ENCODE measurements at regions not wholly inside any gene's neighbourhood (a gene's known extent, or its start where the extent isn't known, plus 50 kb on each side); places are given as distances from the start of the nearest gene placed in this dataset.
"Not testable (repeated sequence)": the region's sequence is repeated elsewhere in the genome, so short reads cannot be mapped to it uniquely, and the experiment has no call there.

DNA sequence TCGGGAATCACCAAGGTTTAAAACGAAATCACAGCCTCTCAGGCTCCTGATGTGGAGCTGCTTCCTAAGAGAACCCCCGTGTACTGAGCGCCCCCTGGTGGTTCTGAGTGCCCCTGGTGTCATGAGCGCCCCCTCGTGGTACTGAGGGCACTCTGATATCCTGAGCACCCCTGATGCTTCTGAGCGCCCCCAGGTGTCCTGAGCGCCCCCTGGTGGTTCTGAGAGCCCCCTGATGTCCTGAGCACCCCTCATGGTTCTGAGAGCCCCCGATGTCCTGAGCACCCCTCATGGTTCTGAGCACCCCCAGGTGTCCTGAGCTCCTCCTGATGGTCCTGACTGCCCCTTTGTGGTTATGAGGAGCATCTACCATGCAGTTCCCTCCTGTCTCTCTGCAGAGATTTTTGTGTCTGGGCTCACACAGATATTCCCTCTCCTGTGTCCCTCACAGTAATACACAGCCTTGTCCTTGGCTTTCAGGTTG lies 1092.1 kb downstream of the TMEM121 start:
- not testable (repeated sequence) for DNase-seq

DNA sequence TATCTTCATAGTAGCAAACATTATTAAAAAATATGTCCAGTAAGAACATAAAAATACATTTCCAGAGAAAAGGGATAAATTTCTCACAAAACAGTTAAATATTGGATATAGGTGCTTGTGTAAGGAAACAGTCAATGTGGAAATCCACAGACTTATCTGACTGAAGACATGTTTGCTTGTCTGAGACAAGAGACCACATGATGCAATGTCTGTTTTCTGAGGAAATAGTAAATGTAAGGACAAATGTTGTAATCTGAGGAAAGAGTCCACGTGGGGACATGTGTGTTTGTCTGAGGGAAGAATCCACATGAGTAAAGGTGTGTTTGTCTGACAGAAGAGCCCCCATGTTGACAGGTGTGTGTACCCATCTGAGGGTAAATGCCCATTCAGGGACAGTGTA lies 1093.2 kb downstream of the TMEM121 start:
- DNase-seq: no peak

DNA sequence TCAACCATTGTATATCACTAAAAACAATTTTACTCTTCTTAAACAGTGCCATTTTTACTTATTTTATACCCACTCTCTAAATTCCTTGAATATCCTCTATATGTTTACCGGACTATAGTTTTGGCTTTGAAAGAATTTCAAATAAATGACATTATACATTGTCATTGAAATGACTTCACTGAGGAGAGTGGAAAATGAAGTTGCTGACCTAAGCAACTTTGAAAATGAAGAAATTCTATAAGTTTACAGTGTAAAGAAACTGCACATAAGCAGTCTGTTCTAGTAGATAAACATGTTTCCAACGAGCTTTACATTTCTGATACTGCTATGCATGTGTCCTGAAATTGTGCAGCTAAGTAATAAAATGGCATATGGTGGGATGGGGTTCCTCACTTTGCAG lies 1094.0 kb downstream of the TMEM121 start:
- DNase-seq: no peak

DNA sequence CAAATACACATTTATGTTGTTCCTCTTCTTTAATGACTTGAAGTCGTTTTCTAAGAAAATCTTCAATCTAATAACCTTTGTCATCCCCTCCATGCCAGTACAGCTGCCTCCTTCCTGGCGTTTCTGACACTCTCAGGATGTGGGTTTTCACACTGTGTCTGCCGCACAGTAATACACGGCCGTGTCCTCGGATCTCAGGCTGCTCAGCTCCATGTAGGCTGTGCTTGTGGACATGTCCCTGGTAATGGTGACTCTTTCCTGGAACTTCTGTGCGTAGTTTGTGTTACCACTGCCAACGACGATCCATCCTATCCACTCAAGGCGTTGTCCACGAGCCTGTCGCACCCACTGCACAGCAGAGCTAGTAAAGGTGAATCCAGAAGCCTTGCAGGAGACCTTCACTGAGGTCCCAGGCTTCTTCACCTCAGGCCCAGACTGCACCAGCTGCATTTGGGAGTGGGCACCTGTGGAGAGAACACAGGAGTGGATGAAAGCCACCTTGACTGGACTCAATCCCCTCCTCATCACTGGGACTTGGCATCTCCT lies 1095.9 kb downstream of the TMEM121 start:
- no peak for DNase-seq

DNA sequence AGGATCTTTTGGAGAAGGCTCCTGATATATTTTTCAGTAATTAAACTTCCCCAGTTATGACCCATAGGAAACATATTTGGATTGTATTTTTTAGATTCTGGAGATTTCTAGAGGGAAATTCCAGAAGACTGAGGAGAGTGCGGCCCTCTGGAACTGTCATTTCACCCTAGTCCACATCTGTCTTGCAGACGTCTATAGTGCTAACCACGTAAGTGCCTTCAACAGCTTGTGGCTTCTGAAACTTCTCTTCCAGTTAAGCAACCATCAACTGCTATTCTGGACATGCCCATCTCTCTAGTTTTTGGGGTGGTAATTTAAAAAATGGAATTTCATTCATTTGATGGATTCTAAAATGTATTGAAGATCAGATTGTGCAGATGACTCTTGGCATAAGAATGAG lies 1098.8 kb downstream of the TMEM121 start:
- DNase-seq: no peak

DNA sequence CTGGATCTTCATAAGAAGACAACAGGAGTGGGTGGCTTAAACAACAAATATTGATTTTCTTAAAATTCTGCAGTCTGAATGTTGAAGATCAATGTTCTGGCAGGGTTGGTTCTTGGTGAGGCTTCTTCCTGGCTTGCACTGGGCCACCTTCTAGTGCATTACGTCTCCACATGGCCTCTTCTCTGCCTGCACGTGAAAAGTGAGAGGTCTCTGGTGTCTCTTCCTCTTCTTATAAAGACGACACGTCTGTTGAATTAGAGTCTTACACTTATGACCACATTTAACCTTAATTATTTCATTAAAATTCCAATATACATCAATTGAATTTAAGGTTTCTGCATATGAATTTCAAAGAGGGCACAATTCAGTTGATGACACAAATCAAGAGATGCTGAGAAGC lies 1100.1 kb downstream of the TMEM121 start:
- not testable (repeated sequence) for DNase-seq

DNA sequence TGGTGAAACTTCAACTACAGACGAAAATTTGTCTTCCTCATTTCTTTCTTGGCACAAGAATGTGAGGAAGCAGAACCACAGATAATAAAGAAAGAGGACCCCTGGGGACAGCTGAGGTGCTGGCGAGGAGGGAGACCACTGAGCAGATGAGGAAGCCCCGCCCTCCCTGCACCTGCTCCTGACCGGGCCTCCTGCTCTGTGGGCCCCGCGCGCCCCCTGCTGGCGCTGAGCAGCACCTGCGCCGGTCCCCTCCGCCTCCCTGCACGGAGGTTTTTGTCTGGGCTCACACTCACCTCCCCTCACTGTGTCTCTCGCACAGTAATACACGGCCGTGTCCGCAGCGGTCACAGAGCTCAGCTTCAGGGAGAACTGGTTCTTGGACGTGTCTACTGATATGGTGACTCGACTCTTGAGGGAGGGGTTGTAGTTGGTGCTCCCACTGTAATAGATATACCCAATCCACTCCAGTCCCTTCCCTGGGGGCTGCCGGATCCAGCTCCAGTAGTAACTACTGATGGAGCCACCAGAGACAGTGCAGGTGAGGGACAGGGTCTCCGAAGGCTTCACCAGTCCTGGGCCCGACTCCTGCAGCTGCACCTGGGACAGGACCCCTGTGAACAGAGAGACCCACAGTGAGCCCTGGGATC lies 1100.7 kb downstream of the TMEM121 start:
- DNase-seq: not testable (repeated sequence)

DNA sequence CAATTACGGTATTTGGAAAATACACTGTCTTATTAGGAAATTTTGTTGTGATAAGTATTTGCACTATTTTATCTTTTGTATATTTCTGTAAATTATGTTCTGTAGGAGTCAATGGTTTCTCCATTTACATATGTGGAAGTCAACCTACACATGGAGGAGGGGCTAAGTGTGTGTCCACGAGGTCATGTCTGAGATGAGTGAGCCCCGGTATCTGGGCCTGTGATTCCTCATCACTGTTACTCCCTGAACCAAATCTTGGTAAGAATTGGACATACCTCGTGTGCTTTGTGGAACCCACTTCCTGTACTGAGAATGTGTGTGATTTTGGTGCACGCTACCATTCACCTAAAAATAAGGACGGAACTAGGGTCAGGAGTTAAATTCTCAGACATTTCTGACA lies 1105.5 kb downstream of the TMEM121 start:
- DNase-seq: no peak

DNA sequence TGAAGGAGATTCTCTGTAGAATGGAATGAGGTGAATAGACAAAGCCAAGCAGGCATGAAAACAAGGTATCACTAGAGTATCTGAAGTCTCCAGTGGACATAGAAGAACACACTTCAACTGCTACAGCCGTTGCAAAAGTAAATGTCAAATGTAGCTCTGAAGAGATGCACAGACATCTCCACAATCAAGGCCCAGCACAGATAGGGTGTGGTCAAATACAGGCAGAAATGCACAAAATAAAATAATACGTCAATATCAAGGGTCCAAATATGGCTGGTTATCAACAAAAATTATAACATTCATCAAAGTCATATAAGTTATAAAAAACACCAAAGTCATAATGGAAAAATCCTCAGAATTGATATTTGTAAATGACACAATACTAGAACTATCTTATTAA lies 1107.3 kb downstream of the TMEM121 start:
- DNase-seq: no peak

DNA sequence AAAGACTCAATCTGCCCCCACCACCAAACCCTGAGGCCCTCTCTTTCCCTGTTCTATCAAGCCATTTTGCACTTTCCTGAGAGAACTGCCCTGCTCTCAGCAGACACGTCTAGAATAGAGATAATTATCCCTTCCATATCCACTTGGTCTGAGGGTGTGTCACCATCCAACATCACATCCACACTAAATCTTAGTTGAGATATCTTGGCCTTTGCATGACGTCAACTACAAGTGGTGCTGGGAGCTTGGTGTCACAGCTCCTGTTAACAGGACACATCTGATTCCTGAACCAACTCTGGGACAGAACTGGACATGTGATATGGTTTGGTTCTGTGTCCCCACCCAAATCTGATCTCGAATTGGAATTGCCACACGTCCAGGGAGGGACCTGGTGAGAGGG lies 1109.2 kb downstream of the TMEM121 start:
- no peak for DNase-seq

DNA sequence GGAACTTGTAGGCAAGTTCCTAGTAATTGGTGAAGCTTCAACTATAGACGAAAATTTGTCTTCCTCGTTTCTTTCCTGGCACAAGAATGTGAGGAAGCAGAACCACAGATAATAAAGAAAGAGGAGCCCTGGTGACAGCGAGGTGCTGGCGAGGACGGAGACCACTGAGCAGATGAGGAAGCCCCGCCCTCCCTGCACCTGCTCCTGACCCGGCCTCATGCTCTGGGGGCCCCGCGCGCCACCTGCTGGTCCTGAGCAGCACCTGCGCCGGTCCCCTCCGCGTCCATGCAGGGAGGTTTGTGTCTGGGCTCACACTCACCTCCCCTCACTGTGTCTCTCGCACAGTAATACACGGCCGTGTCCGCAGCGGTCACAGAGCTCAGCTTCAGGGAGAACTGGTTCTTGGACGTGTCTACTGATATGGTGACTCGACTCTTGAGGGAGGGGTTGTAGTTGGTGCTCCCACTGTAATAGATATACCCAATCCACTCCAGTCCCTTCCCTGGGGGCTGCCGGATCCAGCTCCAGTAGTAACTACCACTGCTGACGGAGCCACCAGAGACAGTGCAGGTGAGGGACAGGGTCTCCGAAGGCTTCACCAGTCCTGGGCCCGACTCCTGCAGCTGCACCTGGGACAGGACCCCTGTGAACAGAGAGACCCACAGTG lies 1112.5 kb downstream of the TMEM121 start:
- DNase-seq: not testable (repeated sequence)

DNA sequence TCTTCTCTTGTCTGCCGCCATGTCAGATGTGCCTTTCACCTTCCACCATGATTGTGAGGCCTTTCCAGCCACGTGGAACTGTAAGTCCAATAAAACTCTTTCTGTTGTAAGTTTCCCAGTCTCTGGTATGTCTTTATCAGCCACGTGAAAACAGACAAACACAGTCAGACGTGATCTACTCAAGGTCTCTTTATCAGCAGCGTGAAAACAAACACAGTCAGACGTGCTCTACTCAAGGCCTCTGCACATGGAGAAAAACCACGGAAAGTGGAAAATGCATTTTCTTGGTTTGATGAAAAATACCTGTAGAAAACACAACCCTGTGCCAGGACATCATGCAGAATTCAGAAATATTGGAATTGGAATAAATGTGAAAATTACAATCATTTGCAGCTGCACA lies 1115.7 kb downstream of the TMEM121 start:
- no peak for DNase-seq

DNA sequence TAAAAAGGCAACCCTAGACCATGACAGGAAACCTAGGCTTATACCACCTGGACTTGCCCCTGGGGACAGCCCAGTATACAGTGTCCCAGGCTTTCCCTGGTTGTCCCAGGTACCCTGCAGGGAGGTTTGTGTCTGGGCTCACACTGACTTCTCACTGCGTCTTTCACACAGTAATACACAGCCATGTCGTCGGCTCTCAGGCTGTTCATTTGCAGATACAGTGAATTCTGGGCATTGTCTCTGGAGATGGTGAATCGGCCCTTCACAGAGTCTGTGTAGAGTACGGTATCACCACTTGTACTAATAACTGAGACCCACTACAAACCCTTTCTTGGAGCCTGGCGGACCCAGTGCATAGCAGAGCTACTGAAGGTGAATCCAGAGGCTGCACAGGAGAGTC lies 1116.6 kb downstream of the TMEM121 start:
- not testable (repeated sequence) for DNase-seq

DNA sequence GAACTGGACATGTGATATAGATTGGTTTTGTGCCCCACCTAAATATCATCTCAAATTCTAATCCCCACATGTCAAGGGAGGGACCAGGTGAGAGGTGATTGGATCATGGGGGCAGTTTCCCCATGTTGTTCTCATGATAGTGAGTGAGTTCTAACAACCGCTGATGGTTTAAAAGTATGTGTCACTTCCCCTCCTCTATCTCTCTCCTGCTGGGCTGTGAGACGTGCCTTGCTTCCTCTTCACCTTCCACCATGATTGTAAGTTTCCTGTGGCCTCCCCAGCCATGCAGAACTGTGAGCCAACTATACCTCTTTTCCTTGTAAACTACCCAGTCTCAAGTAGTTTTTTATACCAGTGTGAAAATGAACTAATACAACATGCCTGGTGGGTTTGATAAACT lies 1122.5 kb downstream of the TMEM121 start:
- not testable (repeated sequence) for DNase-seq

DNA sequence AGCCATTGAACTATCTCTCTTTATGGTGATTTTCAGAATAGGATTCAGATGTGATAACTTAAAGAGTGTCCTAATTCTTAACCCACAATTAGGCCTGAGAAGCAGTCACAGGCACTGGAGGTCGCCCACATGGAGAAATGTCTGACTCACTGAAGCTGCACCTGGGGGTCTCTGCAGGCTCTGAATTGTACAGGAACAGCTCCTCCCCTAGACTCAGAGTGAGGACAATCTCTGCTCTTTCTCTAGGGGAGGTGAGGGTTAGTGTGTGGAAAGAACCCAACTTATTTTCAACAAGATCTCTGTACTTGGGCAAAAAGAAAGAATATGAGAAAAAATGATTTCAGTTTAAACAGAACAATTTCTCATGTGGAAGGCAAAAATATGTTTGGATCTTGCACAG lies 1124.6 kb downstream of the TMEM121 start:
- DNase-seq: no peak

DNA sequence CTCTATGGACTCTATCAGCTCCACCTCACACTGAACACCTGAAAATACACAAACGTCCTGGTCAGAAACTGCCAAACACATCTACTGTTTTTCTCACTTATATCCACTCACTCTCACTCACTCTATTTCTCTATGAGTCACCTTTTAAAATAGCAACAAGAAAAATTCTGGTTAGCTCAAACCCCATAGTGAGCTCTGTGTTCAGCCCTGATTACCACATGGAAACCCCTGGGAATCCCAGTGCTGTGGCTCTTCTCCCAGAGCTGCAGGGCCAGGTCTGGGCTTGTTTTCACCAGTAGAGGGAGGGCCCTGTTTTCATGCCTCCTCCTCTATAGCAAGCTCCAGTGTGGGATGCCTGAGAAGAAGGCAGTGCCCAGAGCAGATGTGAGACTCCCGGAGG lies 1126.1 kb downstream of the TMEM121 start:
- DNase-seq: no peak

DNA sequence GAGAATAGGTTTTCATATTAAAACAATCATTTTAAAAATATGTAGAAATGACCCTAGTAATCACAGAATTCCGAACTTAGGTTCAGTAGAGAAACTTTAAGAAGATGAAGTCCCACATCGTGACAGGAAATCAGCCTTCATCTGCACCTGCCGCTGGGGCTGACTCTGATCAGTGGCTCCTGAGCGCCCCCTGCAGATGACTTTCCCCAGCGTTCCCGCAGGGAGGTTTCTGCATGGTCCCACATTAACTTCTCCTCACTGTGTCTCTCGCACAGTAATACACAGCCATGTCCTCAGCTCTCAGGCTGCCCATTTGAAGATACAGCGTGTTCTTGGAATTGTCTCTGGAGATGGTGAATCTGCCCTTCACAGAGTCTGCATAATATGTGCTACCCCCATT lies 1131.1 kb downstream of the TMEM121 start:
- DNase-seq: no peak

DNA sequence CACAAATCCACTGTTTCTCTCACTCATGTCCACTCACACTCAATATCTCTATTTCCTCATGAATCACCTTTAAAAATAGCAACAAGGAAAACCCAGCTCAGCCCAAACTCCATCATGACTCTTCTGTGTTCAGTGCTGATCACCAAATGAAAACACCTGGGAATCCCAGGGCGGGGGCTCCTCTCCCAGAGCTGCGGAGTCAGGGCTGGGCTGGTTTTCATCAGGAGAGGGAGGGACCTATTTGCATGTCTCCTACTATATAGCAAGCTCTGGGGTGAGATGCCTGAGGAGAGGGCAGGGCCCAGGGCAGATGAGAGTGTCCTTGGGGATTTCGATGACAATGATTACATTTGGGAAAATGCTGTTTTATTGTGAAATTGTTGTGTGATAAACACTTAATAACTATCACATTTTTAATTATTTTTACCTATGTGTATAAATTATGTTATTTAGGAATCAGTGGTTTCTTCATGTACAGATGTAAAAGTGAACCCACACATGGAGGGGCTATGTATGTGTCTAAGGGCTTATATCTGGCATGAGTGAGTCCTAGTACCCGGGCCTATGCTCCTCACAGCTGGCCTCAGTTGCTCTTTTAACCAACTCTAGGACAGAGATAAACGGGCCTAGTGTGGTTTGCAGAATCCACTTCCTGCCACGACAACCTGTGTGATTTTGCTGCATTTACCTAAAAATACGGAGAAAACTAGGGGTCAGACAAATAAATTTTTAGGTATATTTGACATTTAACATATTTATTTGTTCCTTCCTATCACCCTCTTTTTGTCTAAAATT lies 1131.9 kb downstream of the TMEM121 start:
- not testable (repeated sequence) for DNase-seq

DNA sequence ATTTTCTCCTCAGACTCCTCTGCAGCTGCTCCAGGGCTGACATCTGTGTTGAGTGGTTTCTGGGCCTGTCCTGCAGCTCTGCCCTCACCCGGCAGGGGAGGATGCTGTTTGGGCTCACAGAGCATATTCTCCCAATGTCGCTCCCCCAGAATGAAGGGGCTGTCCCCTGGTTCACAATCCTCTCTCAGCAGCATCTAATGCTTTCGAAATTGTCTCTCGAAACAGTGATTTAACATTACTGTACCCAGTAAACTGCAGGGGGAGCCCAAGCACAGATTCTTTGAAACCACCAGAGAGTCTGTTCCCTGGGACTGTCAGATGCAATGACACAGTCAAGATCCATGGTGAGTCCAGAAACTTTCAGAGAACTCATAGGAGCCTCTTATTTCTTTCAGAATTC lies 1135.2 kb downstream of the TMEM121 start:
- not testable (repeated sequence) for DNase-seq

DNA sequence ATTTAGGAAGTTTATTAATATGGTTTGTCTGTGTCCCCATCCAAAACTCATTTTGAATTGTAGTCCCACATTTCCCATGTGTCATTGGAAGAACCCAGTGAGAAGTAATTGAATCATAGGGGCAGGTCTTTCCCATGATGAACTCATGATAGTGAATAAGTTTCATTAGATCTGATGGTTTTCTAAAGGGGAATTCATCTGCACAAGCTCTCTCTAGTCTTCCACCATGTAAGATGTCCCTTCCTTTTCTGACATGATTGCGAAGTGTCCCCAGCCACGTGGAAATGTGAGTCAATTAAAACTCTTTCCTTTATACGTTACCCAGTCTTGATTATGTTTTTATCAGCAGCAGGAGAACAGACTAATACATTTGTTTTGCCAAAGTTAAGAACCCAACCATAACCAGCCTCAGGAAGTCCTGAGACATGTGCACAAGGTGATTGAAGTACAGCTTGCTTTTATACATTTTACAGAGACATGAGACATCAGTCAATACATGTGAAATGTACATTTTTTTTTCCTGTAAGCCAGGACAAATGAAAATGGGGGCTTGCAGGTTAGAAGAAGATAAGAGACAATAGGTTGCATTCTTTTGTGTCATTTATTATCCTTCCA lies 1136.7 kb downstream of the TMEM121 start:
- DNase-seq: no peak

DNA sequence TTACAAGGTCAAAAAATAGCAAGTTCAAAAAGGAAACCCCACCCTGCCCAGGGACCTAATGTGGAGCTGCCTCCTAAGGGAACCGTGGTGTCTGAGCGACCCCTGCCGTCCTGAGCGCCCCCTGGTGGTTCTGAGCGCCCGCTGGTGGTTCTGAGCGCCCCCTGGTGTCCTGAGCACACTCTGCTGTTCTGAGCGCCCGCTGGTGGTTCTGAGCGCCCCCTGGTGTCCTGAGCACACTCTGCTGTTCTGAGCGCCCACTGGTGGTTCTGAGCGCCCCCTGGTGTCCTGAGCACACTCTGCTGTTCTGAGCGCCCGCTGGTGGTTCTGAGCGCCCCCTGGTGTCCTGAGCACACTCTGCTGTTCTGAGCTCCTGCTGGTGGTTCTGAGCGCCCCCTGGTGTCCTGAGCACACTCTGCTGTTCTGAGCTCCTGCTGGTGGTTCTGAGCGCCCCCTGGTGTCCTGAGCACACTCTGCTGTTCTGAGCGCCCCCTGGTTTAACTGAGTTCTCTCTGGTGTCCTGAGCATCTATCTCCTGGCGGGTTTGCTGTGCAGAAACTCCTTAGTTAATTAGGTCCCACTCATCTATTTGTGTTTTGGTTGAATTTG lies 1137.5 kb downstream of the TMEM121 start:
- DNase-seq: not testable (repeated sequence)

DNA sequence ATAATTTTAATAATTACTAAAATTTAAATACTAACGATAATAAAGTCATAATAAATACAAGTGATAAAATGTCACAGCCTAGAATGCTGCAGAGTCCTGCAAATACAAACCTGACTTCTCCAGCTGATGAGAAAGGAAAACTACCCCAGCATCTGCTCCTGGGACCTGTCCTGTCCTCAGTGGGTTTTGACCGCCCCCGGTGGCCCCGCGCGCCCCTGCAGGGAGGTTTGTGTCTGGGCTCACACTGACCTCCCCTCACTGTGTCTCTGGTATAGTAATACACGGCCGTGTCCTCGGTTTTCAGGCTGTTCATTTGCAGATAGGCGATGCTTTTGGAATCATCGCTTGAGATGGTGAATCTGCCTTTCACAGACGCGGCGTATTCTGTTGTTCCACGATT lies 1139.4 kb downstream of the TMEM121 start:
- no peak for DNase-seq

DNA sequence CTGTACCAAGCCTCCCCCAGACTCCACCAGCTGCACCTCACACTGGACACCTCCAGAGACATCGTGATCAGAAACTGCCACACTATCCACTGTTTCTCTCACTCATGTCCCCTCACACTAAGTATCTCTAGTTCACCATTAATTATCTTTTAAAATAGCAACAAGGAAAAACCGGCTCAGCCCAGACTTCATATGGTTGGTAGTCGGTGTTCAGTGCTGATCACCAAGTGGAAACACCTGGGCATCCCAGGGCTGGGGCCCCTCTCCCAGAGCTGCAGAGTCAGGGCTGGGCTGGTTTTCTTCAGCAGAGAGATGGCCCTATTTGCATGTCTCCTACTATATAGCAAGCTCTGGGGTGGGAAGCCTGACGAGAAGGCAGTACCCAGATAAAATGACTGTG lies 1140.0 kb downstream of the TMEM121 start:
- no peak for DNase-seq
